ENCODE measurements at regions not wholly inside any gene's neighbourhood (a gene's known extent, or its start where the extent isn't known, plus 50 kb on each side); places are given as distances from the start of the nearest gene placed in this dataset.

GRCh38 chr9:30120666-30121065, 2263.8 kb upstream of the ACO1 start:
- no peak overlapping the region for H3K4me2 ChIP-seq (ENCODE audit: insufficient read depth, low read length)
- no peaks in the 10 kb centered on the region for H3K79me2 ChIP-seq (ENCODE audit: control insufficient read depth, insufficient read depth, low read length)
- FAIRE-seq (no peak), DNase-seq (ENCODE audit: low read depth, low spot score) (no peak)
- no peaks in the 10 kb centered on the region for H3K27me3 ChIP-seq (ENCODE audit: control insufficient read depth in 2 of 2, insufficient read depth in 2 of 2, low read length in 2 of 2)
- CTCF ChIA-PET = interaction anchor here (1.2 kb wide), 1 partner anchor 94 kb away, joined by 3 read pairs; no protein-coding TSS in a partner anchor
- no peak for TF ChIP-seq POLR2A (IDR thresholded peaks at IDR 0.05; ENCODE audit: low read depth, low read length)
- TF ChIP-seq FOS (IDR thresholded peaks at IDR 0.05; ENCODE audit: borderline replicate concordance, insufficient read depth, low read length) = no peak
- no peak for TF ChIP-seq JUN (IDR thresholded peaks at IDR 0.05; ENCODE audit: borderline replicate concordance, insufficient read depth, insufficient read length, low read depth)
- TF ChIP-seq CTCF (IDR thresholded peaks at IDR 0.05; ENCODE audit: extremely low read depth in 1 of 2, insufficient read depth in 1 of 2, low read depth in 1 of 2, low read length in 2 of 2) = no peak
- TF ChIP-seq GATA2 (IDR thresholded peaks at IDR 0.05; ENCODE audit: insufficient read depth, insufficient read length, low read depth, low read length) = no peak
- TF ChIP-seq MYC (IDR thresholded peaks at IDR 0.05; ENCODE audit: low read depth, low read length) = no peak
- no peak for TF ChIP-seq MAX (IDR thresholded peaks at IDR 0.05; ENCODE audit: insufficient read depth, insufficient read length)
- no peak for TF ChIP-seq POLR2AphosphoS5 (IDR thresholded peaks at IDR 0.05; ENCODE audit: insufficient read depth, low read depth, low read length)
- no peak for TF ChIP-seq EZH2 (IDR thresholded peaks at IDR 0.05; ENCODE audit: borderline replicate concordance, low read depth, low read length, severe bottlenecking)
- no peak overlapping the region for H3K27ac ChIP-seq (ENCODE audit: insufficient read depth, low read depth, low read length)
- H3K9ac ChIP-seq (replicated peaks; ENCODE audit: extremely low read depth, insufficient read depth, low read length) = no peak overlapping the region
- H3K36me3 ChIP-seq (ENCODE audit: control insufficient read depth in 2 of 2, extremely low read depth in 1 of 2, insufficient read depth in 2 of 2, low read length in 2 of 2) = no peaks in the 10 kb centered on the region
- H3K4me1 ChIP-seq (ENCODE audit: control insufficient read depth, extremely low read depth, insufficient read depth, low read length) = no peaks in the 10 kb centered on the region
- no peaks in the 10 kb centered on the region for H3K9me1 ChIP-seq (replicated peaks; ENCODE audit: control insufficient read depth, extremely low read depth, insufficient read depth, low read length)
- dilution Hi-C loops (cut with MboI; ENCODE audit: extremely low pct_ligation_motif_present, low sequenced_read_pairs) (no loop called here), intact Hi-C loops (cut with micrococcal nuclease) (no loop called here)
- no peak overlapping the region for H2AFZ ChIP-seq (ENCODE audit: low read depth, low read length)
- H4K20me1 ChIP-seq (replicated peaks; ENCODE audit: control insufficient read depth, extremely low read depth, insufficient read depth, low read length) = no peaks in the 10 kb centered on the region
- BruUV-seq (replicated peaks) = no TSS peak
- no peak overlapping the region for H3K4me3 ChIP-seq (replicated peaks in 1 of 3; ENCODE audit: insufficient read depth in 1 of 3, low read depth in 1 of 3, low read length in 3 of 3)
- POLR2A ChIA-PET = no interaction called here
- no peaks in the 10 kb centered on the region for H3K9me3 ChIP-seq (replicated peaks; ENCODE audit: control insufficient read depth, insufficient read depth, low read length)
